IPS-NIHi7 (cell line): ENCODE measurements at regions not wholly inside any gene's neighbourhood (a gene's known extent, or its start where the extent isn't known, plus 50 kb on each side); places are given as distances from the start of the nearest gene placed in this dataset.

Source experiments
- DNase-seq: peaks from one replicate; pipeline ENCODE4 v3.0.0; 2012; ENCODE audit warnings: mixed read lengths; ENCODE audit errors: extremely low spot score

DNA sequence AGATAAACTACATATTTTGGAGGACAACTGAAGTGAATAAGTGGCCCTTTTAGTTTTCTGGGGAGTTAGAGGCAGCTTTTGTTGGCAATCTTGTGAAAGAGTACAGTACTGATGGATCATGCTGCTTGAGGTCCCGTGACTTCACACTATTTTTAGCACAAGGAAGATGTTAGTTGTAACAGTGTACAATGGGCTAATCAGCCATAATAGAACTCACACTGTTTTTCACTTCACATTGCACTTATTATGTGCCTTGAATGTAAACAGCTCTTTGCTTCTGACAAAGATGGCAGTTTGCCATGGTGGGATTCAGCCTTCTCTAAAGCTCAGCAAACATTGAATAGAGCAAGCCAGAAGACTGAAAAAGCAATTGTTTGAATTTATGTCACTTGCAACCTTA, 176.7 kb upstream of the ZNF608 start:
- no peak for DNase-seq

DNA sequence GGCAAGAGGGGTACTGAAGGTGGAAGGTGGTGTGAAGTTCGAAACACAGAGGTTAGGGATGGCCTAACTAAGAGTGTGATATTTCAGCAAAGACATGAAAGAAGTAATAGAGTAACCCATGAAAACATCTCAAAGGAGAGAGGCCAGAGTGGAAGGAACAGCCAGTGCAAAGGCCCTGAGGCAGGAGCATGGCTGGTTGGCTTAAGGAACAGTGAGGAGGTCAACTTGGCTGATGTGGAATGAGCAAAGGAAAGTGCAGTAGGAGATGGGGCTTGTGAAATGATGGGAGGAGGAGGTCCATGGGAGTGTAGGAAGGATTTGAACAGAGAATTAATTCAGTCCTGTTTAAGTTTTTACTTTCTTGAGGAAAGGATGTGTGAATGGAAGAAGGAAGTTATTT, 178.3 kb upstream of the ZNF608 start:
- no peak for DNase-seq

DNA sequence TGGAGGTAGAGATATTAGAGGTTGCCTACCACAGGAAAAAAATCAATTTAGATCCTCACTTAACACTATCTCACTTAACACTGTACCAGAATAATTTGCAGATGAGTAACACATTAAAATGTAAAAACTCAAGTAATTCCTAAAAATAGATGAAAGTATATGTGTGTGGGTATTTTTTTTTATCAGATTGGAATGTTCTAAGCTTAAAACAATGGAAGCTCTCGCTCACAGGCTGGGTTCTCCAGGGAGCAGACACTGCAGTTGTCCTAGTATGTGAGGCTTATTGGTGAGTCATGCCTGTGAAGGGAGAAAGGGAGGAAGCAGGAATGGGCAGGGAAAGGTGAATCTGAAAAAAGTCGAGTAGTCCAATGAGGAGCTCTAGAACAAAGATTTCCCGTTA, 181.3 kb upstream of the ZNF608 start:
- DNase-seq: no peak

DNA sequence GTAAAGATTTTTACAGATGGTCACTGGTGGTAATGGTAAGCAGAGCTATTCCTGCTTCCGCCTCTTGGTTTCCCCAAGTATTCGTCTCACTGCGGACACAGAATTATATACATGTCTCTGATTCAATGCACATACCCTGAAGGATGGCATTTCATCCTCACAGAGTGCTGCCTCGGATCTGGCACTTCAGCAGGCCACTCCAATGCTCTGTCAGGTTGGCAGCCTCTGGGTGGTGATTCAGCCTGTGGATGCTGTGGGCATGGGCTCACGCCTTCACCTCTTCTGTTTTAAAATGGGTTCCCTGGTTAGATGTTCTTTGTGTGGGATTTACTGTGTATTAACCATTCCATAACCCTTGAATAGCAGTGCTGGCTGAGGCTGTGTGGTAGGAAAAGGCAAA, 182.6 kb upstream of the ZNF608 start:
- no peak for DNase-seq

DNA sequence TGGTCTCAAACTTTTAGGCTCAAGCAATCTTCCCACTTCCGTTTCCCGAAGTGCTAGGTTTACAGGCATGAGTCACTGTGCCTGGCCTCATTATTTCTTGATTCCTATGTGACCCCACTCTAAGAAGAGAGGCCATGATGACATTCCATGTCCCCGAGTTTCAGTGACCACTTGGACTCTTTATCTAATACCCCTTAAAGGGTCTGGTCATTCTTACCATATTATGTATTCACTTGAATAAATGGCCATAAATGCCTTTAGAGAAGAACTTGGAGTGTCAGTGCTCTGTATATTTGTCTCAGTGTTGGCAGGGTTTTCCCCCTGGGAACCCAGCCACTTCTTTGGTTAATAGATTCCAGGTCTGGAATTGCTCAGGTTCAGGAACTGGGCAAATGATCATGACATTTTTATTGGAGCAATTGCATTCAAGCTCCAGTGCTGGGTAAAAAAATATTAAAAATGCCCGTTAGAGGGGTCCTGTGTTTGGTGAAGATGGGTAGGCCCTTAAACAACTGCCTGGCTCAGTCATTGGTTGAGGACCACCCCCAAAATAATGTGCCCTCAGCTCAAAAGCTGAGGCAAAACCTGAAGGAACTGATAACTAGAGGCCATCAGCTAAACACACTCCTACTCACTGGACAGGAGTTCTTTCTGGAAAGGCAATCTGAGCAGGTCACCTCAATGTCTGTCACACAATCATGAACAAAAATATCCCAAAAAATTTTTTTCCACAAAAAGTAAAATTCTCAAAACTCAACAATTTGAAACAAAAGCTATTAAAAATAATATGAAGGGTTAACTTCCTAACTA, 186.6 kb upstream of the ZNF608 start:
- no peak for DNase-seq

DNA sequence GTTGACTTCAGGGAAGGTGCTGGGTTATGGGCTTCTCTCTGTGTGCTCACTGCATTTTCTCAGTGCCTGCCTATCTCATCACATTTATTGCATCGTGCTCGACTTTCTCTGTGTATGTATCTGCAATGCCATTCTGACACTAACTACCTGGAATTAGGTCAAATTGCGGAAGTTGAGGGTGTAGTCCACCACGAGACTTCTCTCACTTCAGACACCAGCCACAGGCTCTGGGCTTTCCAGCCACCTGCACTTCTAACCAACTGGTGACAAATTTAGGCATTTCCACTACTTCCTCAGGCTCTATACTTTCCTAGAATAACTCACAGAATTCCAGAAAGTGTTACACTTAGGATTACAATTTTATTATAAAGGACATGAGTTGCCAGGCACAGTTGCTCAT, 188.6 kb upstream of the ZNF608 start:
- DNase-seq: no peak

DNA sequence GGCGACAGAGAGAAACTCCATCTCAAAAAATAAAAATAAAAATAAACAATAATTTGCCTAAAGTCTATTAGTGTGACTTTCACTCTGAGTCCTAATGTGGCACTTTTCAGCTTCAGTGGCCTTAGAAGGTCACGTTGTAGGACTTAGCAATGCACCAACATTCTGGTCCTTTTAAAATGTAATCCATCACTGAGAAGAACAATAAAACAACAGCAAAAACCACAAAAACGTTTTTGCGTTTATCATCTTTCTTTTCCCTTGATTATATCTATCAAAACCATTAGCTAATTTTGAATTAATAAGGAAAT, 190.1 kb upstream of the ZNF608 start:
- DNase-seq: no peak

DNA sequence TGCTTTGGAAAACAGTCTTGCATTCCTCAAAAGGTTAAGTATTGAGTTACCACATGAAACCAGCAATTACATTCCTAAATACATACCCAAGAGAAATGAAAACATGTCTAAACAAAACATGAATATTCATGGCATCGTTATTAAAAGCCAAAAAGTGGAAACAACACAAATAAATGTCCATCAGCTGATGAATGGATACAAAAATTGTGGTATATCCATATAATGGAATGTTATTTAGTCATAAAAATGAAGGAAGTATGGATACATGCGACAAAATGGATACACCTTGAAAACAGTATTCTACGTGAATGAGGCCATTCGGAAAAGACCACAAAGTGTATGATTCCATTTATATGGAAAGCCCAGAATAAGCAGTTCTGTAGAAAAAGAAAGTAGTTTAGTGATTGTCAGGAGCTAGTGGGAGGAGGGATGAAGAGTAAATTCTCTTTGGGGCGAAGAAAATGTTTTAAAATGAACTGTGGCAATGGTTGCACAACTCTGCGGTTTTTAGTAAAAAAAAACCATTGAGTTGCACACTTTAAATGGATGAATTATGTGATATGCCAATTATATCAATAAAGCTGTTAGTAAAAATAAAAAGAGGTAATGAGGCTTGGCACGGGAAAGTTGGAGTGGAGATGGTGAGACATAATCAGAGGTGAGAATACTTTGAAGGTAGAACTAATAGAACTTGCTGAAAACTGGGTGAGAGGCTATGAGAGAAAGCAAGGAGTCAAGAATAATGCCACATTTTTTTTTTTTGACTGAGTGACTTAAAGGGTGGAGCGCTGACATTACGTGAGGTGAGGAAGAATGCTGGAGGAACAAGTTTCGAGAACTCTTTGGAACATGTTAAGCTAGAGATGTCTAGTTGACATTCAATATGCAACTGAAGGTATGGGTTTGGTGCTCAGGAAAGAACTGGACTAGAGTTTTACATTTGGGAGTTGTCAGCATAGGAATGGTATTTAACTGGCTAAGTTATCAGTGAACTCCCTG, 194.9 kb upstream of the ZNF608 start:
- no peak for DNase-seq

DNA sequence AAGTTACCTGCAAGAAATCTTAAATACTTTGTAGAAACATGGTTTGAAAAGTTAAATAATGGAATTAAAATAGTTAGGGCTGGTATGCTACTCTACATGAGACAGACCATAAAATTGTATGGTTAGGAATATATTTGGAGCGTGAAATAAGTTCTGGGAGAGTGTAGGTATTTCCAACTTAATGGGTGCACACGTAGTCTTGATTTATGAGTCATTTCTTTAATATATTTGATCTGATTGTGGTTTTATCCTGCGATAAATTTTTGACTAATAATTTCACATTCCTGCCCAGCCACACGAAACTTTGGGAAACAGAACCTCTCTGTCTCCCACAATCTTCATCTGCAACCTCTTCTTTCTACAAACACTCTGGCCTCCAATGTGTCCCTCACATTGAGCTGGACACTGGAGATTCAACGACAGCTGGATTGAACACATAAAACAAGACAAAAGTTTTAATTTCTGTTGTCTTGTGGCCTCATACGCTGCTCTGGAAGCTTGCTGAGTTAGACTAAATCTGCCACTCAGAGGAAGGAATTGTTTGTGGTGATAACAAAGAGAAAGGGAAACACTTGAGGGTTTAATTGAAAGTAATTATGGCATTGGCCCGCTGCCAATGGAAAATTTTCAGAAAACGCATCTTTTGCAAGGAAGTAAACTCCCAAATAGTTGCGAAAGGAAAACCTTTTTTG, 201.8 kb upstream of the ZNF608 start:
- no peak for DNase-seq

DNA sequence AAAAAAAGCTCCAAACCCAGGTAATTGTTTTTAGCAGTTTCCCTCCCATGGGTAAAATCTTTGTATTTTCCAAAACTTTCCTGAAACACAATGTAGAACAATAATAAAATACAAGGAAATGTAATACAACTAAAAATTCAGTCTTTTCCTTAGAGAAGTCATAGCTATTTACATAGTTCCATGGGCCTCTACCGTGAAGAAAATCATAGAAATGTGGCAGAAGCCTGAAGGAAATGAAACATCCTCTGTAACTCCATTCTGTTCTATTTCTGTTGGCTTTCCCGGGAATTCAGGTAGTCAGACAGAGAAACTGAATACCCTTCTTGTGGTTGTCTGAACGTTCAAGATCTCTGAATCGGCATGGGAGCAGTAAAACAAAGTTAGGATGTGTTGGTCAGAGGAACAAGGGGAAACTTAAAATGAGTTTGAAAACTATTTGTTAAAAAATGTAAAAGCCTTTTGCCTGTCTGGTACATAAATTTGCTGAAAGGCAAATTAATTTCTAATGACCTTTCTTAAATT, 202.4 kb upstream of the ZNF608 start:
- no peak for DNase-seq

DNA sequence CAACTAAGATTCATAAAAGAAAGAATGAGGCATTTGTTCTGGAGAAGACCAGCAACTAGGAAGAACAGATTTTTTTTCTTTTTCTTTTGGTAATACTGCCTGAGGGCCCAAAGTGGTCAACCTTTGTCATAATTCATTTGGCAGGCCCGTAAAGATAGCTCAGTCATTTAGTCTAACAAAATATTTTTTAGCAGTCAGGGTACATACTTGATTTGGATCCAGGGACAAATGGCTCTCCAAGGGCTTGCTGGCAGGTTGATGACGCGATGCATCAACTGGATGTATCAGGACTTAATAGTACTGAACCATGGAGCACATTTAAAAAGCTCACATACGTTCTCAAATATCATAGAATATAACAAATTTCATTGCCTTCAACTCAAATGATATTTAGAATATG, 203.4 kb upstream of the ZNF608 start:
- no peak for DNase-seq

DNA sequence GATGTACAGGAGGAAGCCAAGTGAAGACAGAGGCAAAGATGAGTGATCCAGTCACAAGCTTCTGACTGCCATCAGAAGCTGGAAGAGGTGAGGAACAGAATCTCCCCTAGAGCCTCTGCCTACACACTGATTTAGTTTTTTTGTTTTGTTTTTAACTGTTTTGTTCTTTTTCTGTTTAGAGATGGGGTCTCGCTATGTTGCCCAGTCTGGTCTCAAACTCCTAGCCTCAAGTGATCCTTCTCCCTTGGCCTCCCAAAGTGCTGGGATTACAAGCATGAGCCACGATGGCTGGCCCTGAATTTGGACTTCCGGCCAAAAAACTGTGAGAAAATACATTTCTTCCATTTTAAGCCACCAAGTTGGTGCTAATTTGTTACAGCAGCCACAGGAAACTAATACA, 204.7 kb upstream of the ZNF608 start:
- DNase-seq: no peak

DNA sequence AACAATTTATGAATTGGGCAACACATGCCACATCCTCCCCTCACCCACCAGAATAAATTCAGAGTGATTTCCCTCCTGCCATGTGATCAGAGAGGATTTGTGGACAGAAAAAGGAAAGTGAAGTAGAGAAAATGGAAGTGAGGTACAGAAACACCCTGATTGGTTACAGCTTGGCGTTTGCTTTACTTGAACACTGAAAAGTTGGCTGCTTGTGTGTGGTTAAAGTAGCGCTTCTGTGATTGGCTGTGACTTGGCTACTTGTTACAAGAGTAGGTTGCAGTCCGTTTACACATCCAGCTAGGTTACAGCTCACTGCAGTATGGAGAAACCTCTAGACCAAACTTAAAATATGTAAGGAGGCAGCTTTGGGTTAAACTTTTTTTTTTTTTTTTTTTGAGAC, 205.2 kb upstream of the ZNF608 start:
- DNase-seq: no peak

DNA sequence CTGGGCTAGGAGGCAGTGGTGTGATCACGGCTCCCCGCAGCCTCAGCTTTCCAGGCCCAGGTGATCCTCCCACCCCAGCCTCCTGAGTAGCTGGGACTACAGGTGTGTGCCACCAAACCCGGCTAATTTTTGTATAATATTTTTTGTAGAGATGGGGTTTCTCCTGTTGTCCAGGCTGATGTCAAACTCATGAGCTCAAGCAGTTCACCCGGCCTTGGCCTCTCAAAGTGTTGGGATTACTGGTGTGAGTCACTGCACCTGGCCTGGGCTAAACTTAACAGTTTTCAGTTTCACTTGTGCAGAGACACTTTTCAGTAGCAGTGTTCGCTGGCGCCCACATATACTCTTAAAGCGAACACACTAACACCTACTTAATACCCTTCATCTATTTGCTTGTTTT, 205.6 kb upstream of the ZNF608 start:
- DNase-seq: no peak

DNA sequence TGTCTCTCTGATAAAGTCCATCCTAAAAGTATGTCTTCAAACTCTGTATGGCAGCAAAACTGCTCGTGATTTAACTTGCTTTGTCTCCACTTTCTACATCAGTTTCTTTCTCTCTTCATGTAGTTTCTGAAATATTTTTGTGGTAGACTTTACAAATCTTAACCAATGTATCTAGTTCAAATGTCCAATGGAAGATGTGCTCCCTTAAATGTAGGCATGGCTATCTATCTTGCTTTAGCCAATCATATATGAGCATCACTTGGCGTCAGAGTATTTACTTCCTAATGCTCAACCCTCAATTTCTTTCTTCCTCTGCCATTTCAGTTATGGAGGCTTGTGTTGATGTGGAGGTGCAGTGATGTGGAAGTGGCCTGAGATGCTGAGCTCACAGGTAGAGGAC, 206.1 kb upstream of the ZNF608 start:
- DNase-seq: no peak

DNA sequence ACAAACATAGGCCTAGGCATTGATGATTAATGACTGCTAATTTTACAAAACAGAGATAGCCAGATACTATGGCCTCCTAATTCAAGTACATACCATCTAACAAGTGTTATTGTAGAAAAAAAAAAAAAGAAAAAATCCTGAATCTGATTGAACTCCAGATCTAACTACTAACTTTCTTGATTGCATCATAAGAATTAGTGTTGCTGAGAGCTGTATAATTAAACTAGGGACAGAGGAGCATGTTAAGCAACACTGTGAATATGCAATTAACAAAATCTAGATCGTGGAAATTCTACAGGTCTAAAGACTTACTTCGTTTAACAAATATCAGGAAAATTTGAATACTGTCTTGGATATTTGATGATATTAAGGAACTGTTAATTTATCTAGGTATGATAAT, 208.3 kb upstream of the ZNF608 start:
- DNase-seq: no peak

DNA sequence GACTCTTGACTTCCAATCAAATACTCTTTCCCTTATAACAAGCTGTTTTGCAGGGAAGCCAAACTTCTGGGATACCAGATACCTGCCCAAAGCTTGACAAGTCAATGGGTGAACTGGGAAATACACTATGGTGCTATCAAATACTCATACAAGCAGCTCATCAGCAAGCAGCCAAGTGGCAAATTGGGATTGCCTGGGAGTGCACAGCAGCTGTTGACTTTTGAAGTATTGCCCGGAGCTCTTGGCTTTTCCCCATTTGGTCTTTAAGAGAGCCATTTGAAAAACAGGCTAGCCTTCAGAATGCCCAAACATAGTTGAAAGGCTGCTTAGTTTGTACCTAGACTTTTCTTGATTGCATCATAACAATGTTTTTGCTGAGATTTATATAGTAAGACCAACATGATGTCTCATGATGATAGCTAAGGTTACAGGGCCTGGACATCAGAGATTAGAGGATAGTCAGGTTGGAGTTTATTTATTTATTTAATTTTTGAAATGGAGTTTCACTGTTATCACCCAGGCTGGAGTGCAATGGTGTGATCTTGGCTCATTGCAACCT, 210.1 kb upstream of the ZNF608 start:
- DNase-seq: no peak

DNA sequence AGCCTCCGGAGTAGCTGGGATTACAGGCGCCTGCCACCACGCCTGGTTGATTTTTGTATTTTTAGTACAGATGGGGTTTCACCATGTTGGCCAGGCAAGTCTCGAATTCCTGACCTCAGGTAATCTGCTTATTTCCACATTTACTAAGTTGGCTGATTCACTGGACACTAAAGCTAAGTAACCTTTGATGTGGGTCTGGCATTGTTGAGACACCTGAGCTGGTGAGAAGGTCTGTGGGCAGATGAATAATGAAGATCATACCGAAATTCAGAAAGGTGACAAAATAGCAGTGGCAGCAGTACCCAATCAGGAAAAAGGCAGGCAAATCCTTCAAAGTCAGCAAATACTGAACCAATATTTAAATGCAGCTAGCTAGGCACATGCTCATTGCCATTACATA, 210.6 kb upstream of the ZNF608 start:
- no peak for DNase-seq

DNA sequence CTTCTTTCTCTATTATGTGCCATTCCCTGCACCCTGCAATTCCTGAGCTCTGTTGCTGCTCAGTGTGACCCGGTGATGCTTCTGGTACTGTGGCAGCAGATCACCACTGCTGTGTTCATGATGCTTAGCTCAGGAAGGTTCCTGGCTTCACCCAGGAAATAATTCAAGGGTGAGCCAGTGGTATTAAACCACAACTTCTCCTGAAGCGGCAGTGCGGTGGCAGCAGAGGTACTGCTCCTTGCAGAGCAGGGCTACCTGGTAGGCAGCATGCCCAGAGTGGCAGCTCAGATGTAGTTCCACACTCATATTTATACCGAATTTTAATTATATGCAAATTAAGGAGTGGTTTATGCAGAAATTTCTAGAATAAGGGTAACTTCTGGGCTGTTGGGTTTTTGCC, 213.8 kb upstream of the ZNF608 start:
- DNase-seq: no peak

DNA sequence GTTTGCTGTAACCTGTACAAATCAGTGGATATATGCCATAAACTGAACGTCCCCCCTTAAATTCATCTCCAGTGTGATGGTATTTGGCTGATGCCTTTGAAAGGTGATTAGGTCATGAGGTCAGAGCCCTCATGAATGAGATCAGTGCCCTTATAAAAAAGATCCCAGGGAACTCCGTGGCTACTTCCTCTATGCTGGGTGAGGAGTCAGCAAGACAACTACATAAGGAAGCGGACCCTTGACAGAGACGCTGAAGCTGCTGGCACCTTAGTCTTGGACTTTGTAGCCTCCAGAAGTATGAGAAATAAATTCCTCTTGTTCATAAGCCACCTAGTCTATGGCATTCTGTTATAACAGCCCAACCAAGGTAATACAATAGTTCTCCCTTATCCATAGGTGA, 215.1 kb upstream of the ZNF608 start:
- DNase-seq: no peak

DNA sequence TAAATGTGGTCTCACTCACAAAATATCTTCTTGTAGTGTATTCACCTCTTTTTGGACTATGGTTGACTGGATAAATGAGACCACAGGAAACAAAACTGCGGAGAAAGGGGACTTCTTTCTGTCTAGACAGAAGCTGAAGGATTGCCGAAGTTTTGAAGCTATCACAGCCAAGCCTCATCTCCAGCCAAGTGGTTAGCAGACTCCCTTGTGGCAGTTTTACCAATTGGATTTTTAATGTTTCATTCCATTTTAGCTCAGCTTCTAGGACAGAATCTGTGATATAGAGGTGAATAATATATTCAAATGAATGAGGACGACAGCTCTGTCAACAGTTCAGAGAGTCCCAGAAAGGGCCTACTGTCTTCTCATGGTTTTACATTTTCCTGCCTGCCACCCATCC, 215.7 kb upstream of the ZNF608 start:
- no peak for DNase-seq

DNA sequence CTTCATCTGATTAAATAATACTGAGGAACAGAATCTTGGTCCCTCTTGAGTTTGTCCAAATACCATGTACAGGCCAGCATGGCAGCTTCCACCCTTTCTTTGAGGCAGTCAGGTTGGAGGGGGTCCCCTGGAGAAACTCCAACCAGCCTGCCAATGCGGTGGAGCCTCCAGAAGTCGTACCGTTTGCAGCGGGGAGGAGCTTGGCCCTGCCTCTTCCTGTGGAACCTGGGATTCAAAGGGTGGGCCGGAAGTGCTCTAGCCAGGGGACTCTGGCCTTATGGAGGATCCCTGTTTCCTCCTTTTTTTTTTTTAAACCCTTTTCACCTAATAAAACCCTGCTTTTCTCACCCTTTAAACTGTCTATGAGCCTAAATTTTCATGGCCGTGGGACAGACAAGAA, 216.3 kb upstream of the ZNF608 start:
- DNase-seq: peak; percentile 28
